Activated T-helper 17 cell treated with anti-CD3 and anti-CD28 coated beads, Interleukin-2, amount 50 U/mL, for 72 hours (primary cell): ENCODE measurements at regions not wholly inside any gene's neighbourhood (a gene's known extent, or its start where the extent isn't known, plus 50 kb on each side); places are given as distances from the start of the nearest gene placed in this dataset.

ENCODE experiments used
- ATAC-seq: fragments of 150-1000 bp; cut with Tn5 transposase; replicated peaks from 2 replicates; pipeline ENCODE4 v1.10.0; 2021; ENCODE audit warnings: mild to moderate bottlenecking, moderate library complexity
- H3K27ac Mint-ChIP-seq: one replicate; pipeline ENCODE4 v1.8.0; 2022; ENCODE audit warnings: mixed read lengths
- H3K27me3 Mint-ChIP-seq: one replicate; pipeline ENCODE4 v1.8.0; 2022; ENCODE audit warnings: mixed read lengths
- H3K36me3 Mint-ChIP-seq: one replicate; pipeline ENCODE4 v1.8.0; 2022; ENCODE audit warnings: low read depth, mild to moderate bottlenecking, mixed read lengths
- H3K4me1 Mint-ChIP-seq: one replicate; pipeline ENCODE4 v1.8.0; 2022; ENCODE audit warnings: mixed read lengths
- H3K4me3 Mint-ChIP-seq: one replicate; pipeline ENCODE4 v1.8.0; 2022; ENCODE audit warnings: mild to moderate bottlenecking, mixed read lengths
- H3K9me3 Mint-ChIP-seq: one replicate; pipeline ENCODE4 v1.8.0; 2022; ENCODE audit warnings: mixed read lengths

DNA sequence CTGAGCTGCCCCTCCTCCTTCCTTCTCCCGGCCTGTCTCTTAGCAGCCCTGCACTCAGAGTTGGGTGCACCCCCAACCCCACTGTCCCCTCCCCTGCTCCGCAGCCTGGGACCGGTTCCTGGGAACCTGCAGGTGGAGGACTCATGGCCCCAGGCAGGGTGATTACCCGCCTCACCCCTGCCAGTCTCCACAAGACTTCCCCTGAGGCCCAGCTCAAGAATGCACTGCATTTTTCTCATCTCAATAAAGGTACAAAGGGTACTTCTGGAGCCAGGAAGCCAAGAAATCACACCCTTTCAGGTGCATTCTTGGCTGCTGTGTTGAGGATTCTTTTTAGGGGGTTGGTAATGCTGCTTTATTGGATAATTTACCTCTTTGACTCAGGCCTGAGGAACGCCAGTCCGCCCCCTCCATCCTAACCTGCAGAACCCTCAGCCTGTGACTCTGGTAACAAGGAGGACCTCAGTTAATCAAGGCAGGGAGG lies 126.3 kb upstream of the TMPRSS2 start:
- Mint-ChIP-seq H3K4me3 (no peak overlapping the region), H3K27ac (no peak overlapping the region), H3K9me3 (no peaks in the 10 kb centered on the region), H3K27me3 (peaks cover 22% of the 10 kb centered on the region), H3K4me1 (peaks cover 3% of the 10 kb centered on the region), H3K36me3 (no peaks in the 10 kb centered on the region)
- no peak for ATAC-seq

DNA sequence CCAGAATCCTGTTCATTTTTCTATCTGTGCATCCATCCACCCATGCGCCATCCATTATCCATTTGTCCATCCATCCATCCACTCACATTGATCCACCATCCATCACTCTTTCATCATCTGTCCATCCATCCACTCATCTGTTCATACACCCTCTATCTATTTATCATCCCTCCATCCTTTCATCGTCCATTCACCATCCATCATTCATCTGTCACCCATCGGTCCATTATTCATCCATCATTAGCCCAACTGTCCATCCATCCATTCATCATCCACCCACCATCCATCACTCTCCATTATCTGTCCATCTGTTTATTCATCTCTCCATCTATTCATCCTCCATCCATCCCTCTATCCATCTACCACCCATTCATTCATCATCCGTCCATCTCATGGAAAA lies 125.7 kb upstream of the TMPRSS2 start:
- Mint-ChIP-seq H3K27me3 (peaks cover 22% of the 10 kb centered on the region), H3K4me1 (peaks cover 3% of the 10 kb centered on the region), H3K27ac (no peak overlapping the region), H3K36me3 (no peaks in the 10 kb centered on the region), H3K4me3 (no peak overlapping the region), H3K9me3 (no peaks in the 10 kb centered on the region)
- ATAC-seq, result no peak

- Mint-ChIP-seq H3K27ac (no peak overlapping the region), H3K4me1 (peaks cover 3% of the 10 kb centered on the region), H3K4me3 (no peak overlapping the region), H3K9me3 (no peaks in the 10 kb centered on the region), H3K27me3 (peaks cover 21% of the 10 kb centered on the region), H3K36me3 (no peaks in the 10 kb centered on the region)
- no peak for ATAC-seq
Observed at GRCh38 chr21:41632748-41633475, 125.0 kb upstream of the TMPRSS2 start.

DNA sequence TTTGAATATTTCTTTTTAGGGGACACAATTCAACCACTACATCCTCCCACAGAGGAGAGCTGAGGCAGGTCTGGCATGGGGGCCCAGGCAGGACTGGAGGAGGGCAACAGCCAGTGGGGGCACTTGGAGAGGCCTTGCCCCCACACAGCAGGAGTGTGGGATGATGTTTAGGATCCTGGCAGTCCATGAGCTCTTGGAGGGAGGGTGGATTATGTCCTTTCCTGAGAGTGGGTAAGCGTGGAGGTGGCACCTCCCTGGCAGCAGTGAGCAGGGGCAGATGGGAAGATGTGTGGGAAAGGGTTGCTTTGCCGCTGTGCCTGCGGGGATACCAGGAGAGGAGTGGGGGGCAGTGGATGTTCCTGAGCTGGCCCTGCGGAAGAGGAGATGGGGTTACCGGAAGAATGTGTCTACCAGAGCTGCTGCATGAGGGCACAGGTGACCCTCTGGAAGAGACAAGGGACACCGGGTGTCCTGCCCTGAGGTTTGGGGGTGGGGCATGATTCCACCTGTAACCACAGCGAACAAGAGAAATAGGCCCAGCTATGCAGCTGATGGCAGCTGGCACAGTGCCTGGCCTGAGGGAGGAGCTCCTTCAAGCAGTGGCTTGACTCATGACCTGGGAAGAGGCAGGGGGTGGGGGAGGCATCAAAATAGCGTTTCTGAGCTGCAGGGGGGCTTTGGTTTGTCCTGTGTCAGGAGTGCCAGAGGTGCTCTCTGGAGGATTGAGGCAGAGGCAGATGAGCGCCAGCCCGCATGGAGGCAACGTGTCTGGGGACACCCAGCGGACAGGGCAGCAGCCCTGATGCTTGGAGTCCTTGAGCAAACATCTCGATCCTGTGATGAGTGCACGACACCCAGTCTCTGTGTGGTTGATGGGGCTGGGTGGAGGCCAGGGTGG lies 123.9 kb upstream of the TMPRSS2 start:
- no peak overlapping the region for H3K4me3 Mint-ChIP-seq
- H3K4me1 Mint-ChIP-seq, result peaks cover 3% of the 10 kb centered on the region
- no peak for ATAC-seq
- H3K9me3 Mint-ChIP-seq, result no peaks in the 10 kb centered on the region
- H3K36me3 Mint-ChIP-seq, result no peaks in the 10 kb centered on the region
- no peak overlapping the region for H3K27ac Mint-ChIP-seq
- H3K27me3 Mint-ChIP-seq, result peaks cover 21% of the 10 kb centered on the region

- peaks cover 3% of the 10 kb centered on the region for H3K4me1 Mint-ChIP-seq
- no peaks in the 10 kb centered on the region for H3K36me3 Mint-ChIP-seq
- no peak overlapping the region for H3K27ac Mint-ChIP-seq
- ATAC-seq, result no peak
- H3K4me3 Mint-ChIP-seq, result no peak overlapping the region
- H3K9me3 Mint-ChIP-seq, result no peaks in the 10 kb centered on the region
- H3K27me3 Mint-ChIP-seq, result peaks cover 25% of the 10 kb centered on the region
Observed at GRCh38 chr21:41630917-41631316, 123.0 kb upstream of the TMPRSS2 start.

GRCh38 chr21:41630249-41630648 lies 122.3 kb upstream of the TMPRSS2 start:
- Mint-ChIP-seq H3K27me3 (peaks cover 26% of the 10 kb centered on the region), H3K36me3 (no peaks in the 10 kb centered on the region), H3K9me3 (no peaks in the 10 kb centered on the region), H3K4me1 (peaks cover 3% of the 10 kb centered on the region), H3K4me3 (no peak overlapping the region), H3K27ac (no peak overlapping the region)
- no peak for ATAC-seq

DNA sequence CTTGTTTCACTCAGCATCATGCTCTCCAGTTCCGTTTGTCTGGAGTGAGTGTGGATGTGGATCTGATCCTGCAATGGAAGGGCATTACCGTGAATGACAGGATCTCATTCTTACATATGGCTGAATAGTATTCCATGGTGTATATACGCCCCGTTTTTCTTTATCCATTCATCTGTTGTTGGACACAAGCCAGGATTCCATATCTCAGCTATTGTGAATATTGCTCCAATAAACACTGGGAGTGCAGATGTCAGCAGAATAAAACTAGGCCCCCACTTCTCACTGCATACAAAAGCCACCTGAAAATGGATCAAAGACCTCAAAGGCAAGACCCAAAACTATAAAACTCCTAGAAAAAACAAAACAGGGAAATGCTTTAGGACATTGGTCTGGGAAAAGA lies 120.3 kb upstream of the TMPRSS2 start:
- Mint-ChIP-seq H3K9me3 (no peaks in the 10 kb centered on the region), H3K36me3 (no peaks in the 10 kb centered on the region), H3K4me1 (peaks cover 3% of the 10 kb centered on the region), H3K27ac (no peak overlapping the region), H3K27me3 (peaks cover 28% of the 10 kb centered on the region), H3K4me3 (no peak overlapping the region)
- no peak for ATAC-seq

- H3K9me3 Mint-ChIP-seq, result no peaks in the 10 kb centered on the region
- no peak overlapping the region for H3K27ac Mint-ChIP-seq
- H3K27me3 Mint-ChIP-seq, result peaks cover 33% of the 10 kb centered on the region
- H3K4me3 Mint-ChIP-seq, result no peak overlapping the region
- H3K4me1 Mint-ChIP-seq, result peaks cover 6% of the 10 kb centered on the region
- no peaks in the 10 kb centered on the region for H3K36me3 Mint-ChIP-seq
- ATAC-seq, result no peak
Observed at GRCh38 chr21:41627428-41627827, 119.5 kb upstream of the TMPRSS2 start.

GRCh38 chr21:41626021-41626420 lies 118.1 kb upstream of the TMPRSS2 start:
- Mint-ChIP-seq H3K36me3 (no peaks in the 10 kb centered on the region), H3K27me3 (peaks cover 35% of the 10 kb centered on the region), H3K4me3 (no peak overlapping the region), H3K4me1 (peaks cover 3% of the 10 kb centered on the region), H3K27ac (no peak overlapping the region), H3K9me3 (no peaks in the 10 kb centered on the region)
- ATAC-seq, result no peak

GRCh38 chr21:41625428-41625827 lies 117.5 kb upstream of the TMPRSS2 start:
- ATAC-seq, result no peak
- H3K27ac Mint-ChIP-seq, result no peak overlapping the region

GRCh38 chr21:41624674-41625310 lies 116.8 kb upstream of the TMPRSS2 start:
- H3K4me3 Mint-ChIP-seq, result no peak overlapping the region
- H3K4me1 Mint-ChIP-seq, result peaks cover 3% of the 10 kb centered on the region
- H3K27me3 Mint-ChIP-seq, result peaks cover 35% of the 10 kb centered on the region
- no peak overlapping the region for H3K27ac Mint-ChIP-seq
- no peaks in the 10 kb centered on the region for H3K9me3 Mint-ChIP-seq
- H3K36me3 Mint-ChIP-seq, result no peaks in the 10 kb centered on the region
- ATAC-seq, result no peak

More at GRCh38 chr21:41625428-41625827, 117.5 kb upstream of the TMPRSS2 start:
- no peaks in the 10 kb centered on the region for H3K9me3 Mint-ChIP-seq
- no peaks in the 10 kb centered on the region for H3K36me3 Mint-ChIP-seq
- H3K4me1 Mint-ChIP-seq, result peaks cover 3% of the 10 kb centered on the region
- no peak overlapping the region for H3K4me3 Mint-ChIP-seq
- peaks cover 35% of the 10 kb centered on the region for H3K27me3 Mint-ChIP-seq

DNA sequence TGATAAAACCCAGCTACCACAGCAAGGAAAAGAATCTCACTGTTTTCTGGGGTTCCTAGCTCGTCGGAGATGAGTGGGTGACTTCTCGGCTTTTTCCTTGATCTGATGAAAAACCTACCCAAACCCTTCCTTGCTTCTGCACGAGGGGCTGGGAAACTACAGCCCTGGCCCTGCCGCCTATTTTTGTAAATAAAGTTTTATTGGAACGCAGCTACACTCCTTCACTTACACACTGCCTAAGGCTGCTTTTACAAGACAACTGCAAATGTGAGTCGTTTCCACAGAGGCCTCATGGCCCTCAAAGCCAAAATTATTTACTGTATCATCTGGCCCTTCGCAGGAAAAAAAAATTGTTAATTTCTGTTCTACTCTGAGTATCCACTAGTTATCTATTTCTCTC lies 116.0 kb upstream of the TMPRSS2 start:
- H3K36me3 Mint-ChIP-seq, result no peaks in the 10 kb centered on the region
- H3K4me3 Mint-ChIP-seq, result no peak overlapping the region
- H3K27ac Mint-ChIP-seq, result no peak overlapping the region
- H3K4me1 Mint-ChIP-seq, result peaks cover 3% of the 10 kb centered on the region
- no peak for ATAC-seq
- peaks cover 38% of the 10 kb centered on the region for H3K27me3 Mint-ChIP-seq
- no peaks in the 10 kb centered on the region for H3K9me3 Mint-ChIP-seq

GRCh38 chr21:41622831-41623548 lies 115.0 kb upstream of the TMPRSS2 start:
- Mint-ChIP-seq H3K27ac (peak overlapping the region; percentile 68), H3K36me3 (no peaks in the 10 kb centered on the region), H3K9me3 (no peaks in the 10 kb centered on the region), H3K4me1 (peaks cover 3% of the 10 kb centered on the region), H3K27me3 (peaks cover 38% of the 10 kb centered on the region), H3K4me3 (peak overlapping the region; percentile 35)
- ATAC-seq, result peak; percentile 97

DNA sequence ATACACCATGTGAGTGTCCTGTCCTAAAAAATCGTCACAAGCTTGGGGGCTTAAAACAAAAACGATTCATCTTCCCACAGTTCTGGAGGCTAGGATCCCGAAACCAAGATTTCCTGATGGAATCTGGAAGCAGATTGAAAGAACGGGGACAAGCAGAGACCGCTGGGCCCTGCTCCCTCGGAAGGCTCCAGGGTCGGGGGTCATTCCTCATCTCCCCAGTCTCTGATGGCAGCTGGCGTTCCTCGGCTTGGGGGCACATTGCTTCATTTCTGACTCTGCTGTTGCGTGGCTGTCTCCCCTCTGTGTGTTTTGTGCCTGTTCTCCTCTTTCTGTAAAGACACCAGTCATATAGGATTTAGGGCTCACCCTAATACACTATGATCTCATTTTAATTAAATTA lies 114.2 kb upstream of the TMPRSS2 start:
- Mint-ChIP-seq H3K4me1 (peaks cover 3% of the 10 kb centered on the region), H3K4me3 (no peak overlapping the region), H3K36me3 (no peaks in the 10 kb centered on the region), H3K27me3 (peaks cover 43% of the 10 kb centered on the region), H3K27ac (peak overlapping the region; percentile 68), H3K9me3 (no peaks in the 10 kb centered on the region)
- no peak for ATAC-seq
